ENCODE measurements at regions not wholly inside any gene's neighbourhood (a gene's known extent, or its start where the extent isn't known, plus 50 kb on each side); places are given as distances from the start of the nearest gene placed in this dataset.
"Not testable (repeated sequence)": the region's sequence is repeated elsewhere in the genome, so short reads cannot be mapped to it uniquely, and the experiment has no call there.

DNA sequence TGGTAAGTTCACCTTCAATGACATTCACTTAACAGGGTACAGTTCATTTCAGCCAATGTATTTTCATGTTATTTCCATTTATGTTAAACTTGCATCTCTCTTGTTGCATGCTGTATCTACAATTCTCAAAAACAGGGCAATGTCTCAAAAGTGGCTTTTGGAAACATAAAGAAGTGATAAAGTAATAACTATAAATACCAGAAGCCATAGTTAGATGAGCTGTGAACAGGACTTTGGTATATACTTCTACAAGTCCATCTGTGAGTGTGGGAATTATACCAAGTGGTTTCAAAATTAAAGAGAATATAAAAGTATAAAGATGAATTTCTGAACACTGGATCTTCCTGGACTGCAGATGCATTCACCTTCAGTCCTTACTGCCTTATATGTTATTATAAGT lies 585.4 kb upstream of the PBX1 start:
- H3K4me1 ChIP-seq (ENCODE audit: control insufficient read depth in 3 of 3, insufficient read depth in 3 of 3, low read length in 3 of 3) = no peaks in the 10 kb centered on the region
- no peaks in the 10 kb centered on the region for H3K36me3 ChIP-seq (ENCODE audit: control insufficient read depth in 3 of 3, insufficient read depth in 3 of 3, low read length in 3 of 3)
- no peak overlapping the region for H3K27ac ChIP-seq (ENCODE audit: low read depth, low read length)
- H3K4me3 ChIP-seq (ENCODE audit: low read length in 3 of 3) = no peak overlapping the region
- H3K27me3 ChIP-seq (ENCODE audit: control insufficient read depth in 3 of 3, insufficient read depth in 3 of 3, low read length in 3 of 3) = no peaks in the 10 kb centered on the region
- no peaks in the 10 kb centered on the region for H3K9me3 ChIP-seq (ENCODE audit: control insufficient read depth in 3 of 3, low read length in 3 of 3)
- no peak overlapping the region for H3K9ac ChIP-seq (ENCODE audit: low read depth in 1 of 3, low read length in 3 of 3)

DNA sequence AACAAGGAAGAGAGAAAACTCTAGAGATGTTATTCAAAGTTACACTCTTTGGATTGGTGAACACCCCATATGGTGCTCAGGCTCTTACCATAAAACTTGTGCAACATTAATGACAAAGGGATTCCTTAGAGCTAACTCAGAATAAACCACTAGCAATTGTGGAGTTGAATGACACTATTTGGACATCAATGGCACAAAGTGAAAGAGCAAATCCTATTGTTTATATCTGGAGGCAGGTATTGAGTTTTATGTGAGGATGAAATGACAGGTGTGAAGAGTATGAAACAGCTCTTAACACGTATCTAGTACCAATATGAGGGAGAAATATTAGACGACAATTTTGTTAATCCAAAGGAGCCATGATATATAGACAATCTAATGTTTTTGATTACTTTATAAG lies 584.9 kb upstream of the PBX1 start:
- H3K4me3 ChIP-seq (ENCODE audit: low read length in 3 of 3) = no peak overlapping the region
- H3K36me3 ChIP-seq (ENCODE audit: control insufficient read depth in 3 of 3, insufficient read depth in 3 of 3, low read length in 3 of 3) = no peaks in the 10 kb centered on the region
- no peaks in the 10 kb centered on the region for H3K9me3 ChIP-seq (ENCODE audit: control insufficient read depth in 3 of 3, low read length in 3 of 3)
- no peak overlapping the region for H3K27ac ChIP-seq (ENCODE audit: low read depth, low read length)
- no peaks in the 10 kb centered on the region for H3K4me1 ChIP-seq (ENCODE audit: control insufficient read depth in 3 of 3, insufficient read depth in 3 of 3, low read length in 3 of 3)
- H3K27me3 ChIP-seq (ENCODE audit: control insufficient read depth in 3 of 3, insufficient read depth in 3 of 3, low read length in 3 of 3) = no peaks in the 10 kb centered on the region
- H3K9ac ChIP-seq (ENCODE audit: low read depth in 1 of 3, low read length in 3 of 3) = no peak overlapping the region

DNA sequence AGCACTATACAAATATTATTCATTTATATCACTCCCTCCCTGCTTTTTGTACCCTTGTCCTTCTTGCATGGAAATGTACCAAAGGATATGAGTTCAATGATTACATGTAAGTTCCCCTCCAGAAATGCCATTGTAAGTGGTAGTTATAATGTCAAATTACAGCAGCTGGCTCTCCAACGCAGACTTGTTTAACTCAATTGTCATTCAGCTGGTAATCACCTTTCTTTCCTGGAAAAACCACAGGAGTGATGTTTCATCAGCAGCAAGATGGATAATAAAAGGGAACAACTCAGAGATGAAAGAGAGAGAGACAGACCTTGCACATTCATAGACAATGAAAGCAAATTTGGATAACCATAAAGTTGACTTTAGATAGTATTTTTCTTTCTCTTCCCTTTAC lies 578.6 kb upstream of the PBX1 start:
- H3K4me3 ChIP-seq (ENCODE audit: low read length in 3 of 3) = no peak overlapping the region
- no peaks in the 10 kb centered on the region for H3K9me3 ChIP-seq (ENCODE audit: control insufficient read depth in 3 of 3, low read length in 3 of 3)
- no peaks in the 10 kb centered on the region for H3K4me1 ChIP-seq (ENCODE audit: control insufficient read depth in 3 of 3, insufficient read depth in 3 of 3, low read length in 3 of 3)
- H3K27me3 ChIP-seq (ENCODE audit: control insufficient read depth in 3 of 3, insufficient read depth in 3 of 3, low read length in 3 of 3) = no peaks in the 10 kb centered on the region
- no peak overlapping the region for H3K27ac ChIP-seq (ENCODE audit: low read depth, low read length)
- H3K9ac ChIP-seq (ENCODE audit: low read depth in 1 of 3, low read length in 3 of 3) = no peak overlapping the region
- no peaks in the 10 kb centered on the region for H3K36me3 ChIP-seq (ENCODE audit: control insufficient read depth in 3 of 3, insufficient read depth in 3 of 3, low read length in 3 of 3)

DNA sequence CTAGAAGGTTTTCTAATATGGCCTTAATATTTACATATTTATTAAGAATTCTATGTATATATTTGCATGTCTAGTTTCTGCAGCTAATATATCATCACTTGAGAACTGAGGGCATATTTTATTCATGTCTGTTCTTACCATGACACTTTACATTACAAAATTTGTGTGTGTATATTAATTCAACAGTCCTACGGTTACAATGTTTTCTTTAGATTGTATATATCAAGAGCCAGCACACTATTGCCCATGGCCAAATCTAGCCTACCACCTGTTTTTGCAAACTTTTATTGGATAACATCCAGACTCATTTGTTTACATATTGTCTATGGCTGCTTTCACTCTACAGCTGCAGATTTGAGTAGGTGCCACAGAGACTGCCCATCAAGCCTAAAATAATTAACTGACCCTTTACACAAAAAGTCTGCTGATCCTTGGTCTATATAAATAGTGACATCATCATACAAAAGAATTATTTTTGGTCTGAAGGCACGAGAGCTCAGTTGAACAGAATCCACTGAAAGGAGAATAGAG lies 577.4 kb upstream of the PBX1 start:
- H3K4me1 ChIP-seq (ENCODE audit: control insufficient read depth in 3 of 3, insufficient read depth in 3 of 3, low read length in 3 of 3) = no peaks in the 10 kb centered on the region

DNA sequence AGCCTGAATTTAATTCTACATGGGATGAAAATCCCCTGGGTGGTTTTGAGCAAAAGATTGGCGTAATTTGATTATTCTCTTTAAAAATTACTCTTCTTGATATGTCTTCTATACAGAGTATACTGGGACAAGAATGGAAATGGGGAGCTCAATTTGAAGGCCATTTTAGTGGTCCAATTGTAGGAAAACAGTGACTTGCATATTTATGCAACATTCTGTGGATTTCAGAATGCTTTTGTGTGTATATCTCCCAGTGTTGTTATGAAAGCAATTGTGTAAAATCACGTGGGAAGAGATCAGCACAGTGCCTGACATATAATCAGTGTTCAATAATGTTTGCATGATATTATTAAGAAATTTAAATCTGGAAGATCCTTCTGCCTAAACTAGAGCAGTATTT lies 575.9 kb upstream of the PBX1 start:
- no peak overlapping the region for H3K9ac ChIP-seq (ENCODE audit: low read depth in 1 of 3, low read length in 3 of 3)
- no peaks in the 10 kb centered on the region for H3K36me3 ChIP-seq (ENCODE audit: control insufficient read depth in 3 of 3, insufficient read depth in 3 of 3, low read length in 3 of 3)
- H3K4me1 ChIP-seq (ENCODE audit: control insufficient read depth in 3 of 3, insufficient read depth in 3 of 3, low read length in 3 of 3) = no peaks in the 10 kb centered on the region
- H3K4me3 ChIP-seq (ENCODE audit: low read length in 3 of 3) = no peak overlapping the region
- no peak overlapping the region for H3K27ac ChIP-seq (ENCODE audit: low read depth, low read length)
- H3K9me3 ChIP-seq (ENCODE audit: control insufficient read depth in 3 of 3, low read length in 3 of 3) = no peaks in the 10 kb centered on the region
- H3K27me3 ChIP-seq (ENCODE audit: control insufficient read depth in 3 of 3, insufficient read depth in 3 of 3, low read length in 3 of 3) = no peaks in the 10 kb centered on the region

More for the DNA sequence above, 577.4 kb upstream of the PBX1 start:
- no peaks in the 10 kb centered on the region for H3K36me3 ChIP-seq (ENCODE audit: control insufficient read depth in 3 of 3, insufficient read depth in 3 of 3, low read length in 3 of 3)
- no peak overlapping the region for H3K27ac ChIP-seq (ENCODE audit: low read depth, low read length)
- no peak overlapping the region for H3K4me3 ChIP-seq (ENCODE audit: low read length in 3 of 3)
- no peaks in the 10 kb centered on the region for H3K27me3 ChIP-seq (ENCODE audit: control insufficient read depth in 3 of 3, insufficient read depth in 3 of 3, low read length in 3 of 3)
- no peak overlapping the region for H3K9ac ChIP-seq (ENCODE audit: low read depth in 1 of 3, low read length in 3 of 3)
- H3K9me3 ChIP-seq (ENCODE audit: control insufficient read depth in 3 of 3, low read length in 3 of 3) = no peaks in the 10 kb centered on the region

DNA sequence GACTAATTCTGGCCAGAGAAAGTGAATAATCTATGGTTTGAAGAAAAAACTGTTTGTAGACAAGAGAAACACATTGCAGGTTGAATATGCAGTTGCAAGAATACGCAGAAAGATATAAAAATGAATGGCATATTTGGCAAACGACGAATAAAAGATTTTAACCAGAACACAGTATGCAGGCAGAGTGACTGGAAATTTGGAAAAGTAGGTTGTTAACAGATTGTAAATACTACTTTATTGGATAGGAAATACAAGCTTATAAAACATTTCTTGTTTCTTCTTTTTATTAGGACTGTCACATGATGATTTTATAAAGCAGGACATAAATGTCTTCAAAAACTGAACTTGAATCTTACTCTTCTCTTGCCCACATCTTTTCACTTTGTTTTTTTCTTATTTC lies 573.3 kb upstream of the PBX1 start:
- Histone ChIP-seq H3K27ac (ENCODE audit: low read depth, low read length) (no peak overlapping the region), H3K36me3 (ENCODE audit: control insufficient read depth in 3 of 3, insufficient read depth in 3 of 3, low read length in 3 of 3) (no peaks in the 10 kb centered on the region), H3K27me3 (ENCODE audit: control insufficient read depth in 3 of 3, insufficient read depth in 3 of 3, low read length in 3 of 3) (no peaks in the 10 kb centered on the region), H3K9ac (ENCODE audit: low read depth in 1 of 3, low read length in 3 of 3) (no peak overlapping the region), H3K9me3 (ENCODE audit: control insufficient read depth in 3 of 3, low read length in 3 of 3) (no peaks in the 10 kb centered on the region), H3K4me1 (ENCODE audit: control insufficient read depth in 3 of 3, insufficient read depth in 3 of 3, low read length in 3 of 3) (no peaks in the 10 kb centered on the region), H3K4me3 (ENCODE audit: low read length in 3 of 3) (no peak overlapping the region)

DNA sequence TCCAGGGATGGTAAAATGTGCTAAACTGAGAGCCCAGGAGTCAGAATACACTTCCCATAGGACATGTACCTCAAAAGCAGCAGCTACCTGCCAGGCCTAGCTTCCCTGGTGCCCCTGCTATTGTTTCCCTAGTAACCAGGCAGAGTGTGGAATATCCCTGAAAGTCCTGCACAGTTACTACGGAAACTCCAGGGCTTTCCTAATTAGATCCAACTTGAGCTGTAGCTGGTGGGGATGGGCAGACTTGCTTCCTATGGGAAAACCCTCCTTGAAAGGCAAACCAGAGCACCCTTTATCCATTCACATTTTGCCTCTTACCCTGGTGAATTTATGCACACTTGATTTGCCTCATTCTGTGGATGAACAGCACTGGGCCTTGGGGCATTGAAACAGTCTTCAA lies 559.9 kb upstream of the PBX1 start:
- no peak overlapping the region for H3K9ac ChIP-seq (ENCODE audit: low read depth in 1 of 3, low read length in 3 of 3)

DNA sequence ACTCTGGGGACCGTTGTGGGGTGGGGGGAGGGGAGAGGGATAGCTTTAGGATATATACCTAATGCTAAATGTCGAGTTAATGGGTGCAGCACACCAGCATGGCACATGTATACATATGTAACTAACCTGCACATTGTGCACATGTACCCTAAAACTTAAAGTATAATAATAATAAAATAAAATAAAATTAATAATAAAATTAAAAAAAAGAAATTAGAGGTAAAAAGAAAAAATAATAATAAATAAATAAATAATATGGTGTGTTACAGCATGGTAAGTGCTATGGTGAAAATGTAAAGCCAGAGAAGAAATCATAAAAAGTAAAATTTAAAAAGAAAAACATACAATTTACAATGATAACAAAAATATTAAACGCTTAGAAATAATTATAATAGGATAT lies 552.8 kb upstream of the PBX1 start:
- H3K36me3 ChIP-seq (ENCODE audit: control insufficient read depth in 3 of 3, insufficient read depth in 3 of 3, low read length in 3 of 3); H3K9me3 ChIP-seq (ENCODE audit: control insufficient read depth in 3 of 3, low read length in 3 of 3); H3K27me3 ChIP-seq (ENCODE audit: control insufficient read depth in 3 of 3, insufficient read depth in 3 of 3, low read length in 3 of 3); H3K4me1 ChIP-seq (ENCODE audit: control insufficient read depth in 3 of 3, insufficient read depth in 3 of 3, low read length in 3 of 3); H3K9ac ChIP-seq (ENCODE audit: low read depth in 1 of 3, low read length in 3 of 3); H3K27ac ChIP-seq (ENCODE audit: low read depth, low read length); H3K4me3 ChIP-seq (ENCODE audit: low read length in 3 of 3): not testable (repeated sequence)

More for the DNA sequence above, 559.9 kb upstream of the PBX1 start:
- Histone ChIP-seq H3K36me3 (ENCODE audit: control insufficient read depth in 3 of 3, insufficient read depth in 3 of 3, low read length in 3 of 3) (no peaks in the 10 kb centered on the region), H3K4me3 (ENCODE audit: low read length in 3 of 3) (no peak overlapping the region), H3K9me3 (ENCODE audit: control insufficient read depth in 3 of 3, low read length in 3 of 3) (no peaks in the 10 kb centered on the region), H3K27me3 (ENCODE audit: control insufficient read depth in 3 of 3, insufficient read depth in 3 of 3, low read length in 3 of 3) (no peaks in the 10 kb centered on the region), H3K27ac (ENCODE audit: low read depth, low read length) (no peak overlapping the region), H3K4me1 (ENCODE audit: control insufficient read depth in 3 of 3, insufficient read depth in 3 of 3, low read length in 3 of 3) (no peaks in the 10 kb centered on the region)

DNA sequence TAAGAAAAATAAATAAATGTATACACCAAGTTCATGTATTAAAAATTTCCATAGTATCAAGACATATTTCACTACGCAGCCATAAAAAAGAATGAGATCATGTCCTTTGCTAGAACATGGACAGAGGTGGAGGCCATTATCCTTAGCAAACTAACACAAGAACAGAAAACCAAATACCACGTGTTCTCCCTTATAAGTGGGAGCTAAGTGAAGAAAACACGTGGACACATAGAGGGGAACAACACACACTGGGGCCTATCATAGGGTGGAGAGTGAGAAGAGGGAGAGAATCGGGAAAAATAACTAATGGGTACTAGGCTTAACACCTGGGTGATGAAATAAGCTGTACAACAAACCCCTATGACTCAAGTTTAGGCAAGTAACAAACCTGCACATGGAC lies 552.4 kb upstream of the PBX1 start:
- Histone ChIP-seq H3K4me1 (ENCODE audit: control insufficient read depth in 3 of 3, insufficient read depth in 3 of 3, low read length in 3 of 3) (no peaks in the 10 kb centered on the region), H3K27ac (ENCODE audit: low read depth, low read length) (no peak overlapping the region), H3K36me3 (ENCODE audit: control insufficient read depth in 3 of 3, insufficient read depth in 3 of 3, low read length in 3 of 3) (no peaks in the 10 kb centered on the region), H3K4me3 (ENCODE audit: low read length in 3 of 3) (no peak overlapping the region), H3K9me3 (ENCODE audit: control insufficient read depth in 3 of 3, low read length in 3 of 3) (no peaks in the 10 kb centered on the region), H3K9ac (ENCODE audit: low read depth in 1 of 3, low read length in 3 of 3) (no peak overlapping the region), H3K27me3 (ENCODE audit: control insufficient read depth in 3 of 3, insufficient read depth in 3 of 3, low read length in 3 of 3) (no peaks in the 10 kb centered on the region)

DNA sequence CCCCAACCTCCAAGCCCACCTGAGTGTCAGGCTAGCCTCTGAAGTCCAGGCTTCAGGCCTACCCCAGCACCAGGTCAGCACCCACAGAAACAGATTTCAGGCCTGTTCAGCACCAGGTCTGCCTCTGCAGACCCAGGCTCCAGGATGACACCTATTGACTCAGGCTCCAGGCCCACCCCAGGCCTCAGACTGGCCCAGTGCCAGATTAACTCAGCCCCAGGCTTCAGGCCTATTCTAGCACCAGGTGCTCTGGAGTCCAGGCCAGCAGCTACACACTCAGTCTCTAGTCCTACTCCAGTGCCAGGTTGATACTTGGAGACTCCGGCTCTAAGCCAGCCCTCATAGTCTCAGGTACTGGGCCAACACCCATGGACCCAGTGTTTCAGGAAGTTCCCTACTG lies 541.7 kb upstream of the PBX1 start:
- peaks cover 0 to 6% (median 4%) of the 10 kb centered on the region in 3 donors for H3K9me3 ChIP-seq (ENCODE audit: control insufficient read depth in 3 of 3, low read length in 3 of 3)
- no peak overlapping the region for H3K4me3 ChIP-seq (ENCODE audit: low read length in 3 of 3)
- no peak overlapping the region for H3K27ac ChIP-seq (ENCODE audit: low read depth, low read length)
- no peaks in the 10 kb centered on the region for H3K27me3 ChIP-seq (ENCODE audit: control insufficient read depth in 3 of 3, insufficient read depth in 3 of 3, low read length in 3 of 3)
- no peaks in the 10 kb centered on the region for H3K36me3 ChIP-seq (ENCODE audit: control insufficient read depth in 3 of 3, insufficient read depth in 3 of 3, low read length in 3 of 3)
- H3K9ac ChIP-seq (ENCODE audit: low read depth in 1 of 3, low read length in 3 of 3) = no peak overlapping the region
- no peaks in the 10 kb centered on the region for H3K4me1 ChIP-seq (ENCODE audit: control insufficient read depth in 3 of 3, insufficient read depth in 3 of 3, low read length in 3 of 3)

DNA sequence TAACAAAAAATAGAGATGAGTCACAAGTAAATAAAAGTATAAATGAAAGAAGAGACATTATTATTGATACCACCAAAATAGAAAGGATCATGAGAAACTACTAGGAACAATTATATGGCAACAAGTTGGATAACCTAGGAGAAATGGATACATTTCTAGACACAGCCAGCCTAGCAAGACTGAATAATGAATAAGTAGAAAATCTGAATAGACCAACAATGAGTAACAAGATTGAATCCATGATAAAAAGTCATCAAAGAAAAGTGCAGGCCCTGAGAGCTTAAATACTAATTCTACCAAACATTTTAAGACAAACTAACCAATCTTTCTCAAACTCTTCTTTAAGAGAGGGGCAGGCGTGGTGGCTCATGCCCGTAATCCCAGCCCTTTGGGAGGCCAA lies 538.6 kb upstream of the PBX1 start:
- peaks cover 0 to 6% (median 4%) of the 10 kb centered on the region in 3 donors for H3K9me3 ChIP-seq (ENCODE audit: control insufficient read depth in 3 of 3, low read length in 3 of 3)
- no peaks in the 10 kb centered on the region for H3K4me1 ChIP-seq (ENCODE audit: control insufficient read depth in 3 of 3, insufficient read depth in 3 of 3, low read length in 3 of 3)
- no peaks in the 10 kb centered on the region for H3K27me3 ChIP-seq (ENCODE audit: control insufficient read depth in 3 of 3, insufficient read depth in 3 of 3, low read length in 3 of 3)
- H3K27ac ChIP-seq (ENCODE audit: low read depth, low read length) = no peak overlapping the region
- no peaks in the 10 kb centered on the region for H3K36me3 ChIP-seq (ENCODE audit: control insufficient read depth in 3 of 3, insufficient read depth in 3 of 3, low read length in 3 of 3)
- H3K4me3 ChIP-seq (ENCODE audit: low read length in 3 of 3) = no peak overlapping the region
- no peak overlapping the region for H3K9ac ChIP-seq (ENCODE audit: low read depth in 1 of 3, low read length in 3 of 3)
